Occipital lobe (tissue), 1 donor: ENCODE measurements at regions not wholly inside any gene's neighbourhood (a gene's known extent, or its start where the extent isn't known, plus 50 kb on each side); places are given as distances from the start of the nearest gene placed in this dataset.
"Not testable (repeated sequence)": the region's sequence is repeated elsewhere in the genome, so short reads cannot be mapped to it uniquely, and the experiment has no call there.

Experiments
- DNase-seq: peaks from one replicate; lab custom pipeline; 2025; lab: John Stamatoyannopoulos, UW

GRCh38 chr9:711761-712553 lies 129.5 kb upstream of the DMRT1 start:
- no peak for DNase-seq

GRCh38 chr9:712643-713042 lies 128.9 kb upstream of the DMRT1 start:
- DNase-seq: no peak

- DNase-seq: no peak
These were observed 128.4 kb upstream of the DMRT1 start for GRCh38 chr9:713091-713490.

DNA sequence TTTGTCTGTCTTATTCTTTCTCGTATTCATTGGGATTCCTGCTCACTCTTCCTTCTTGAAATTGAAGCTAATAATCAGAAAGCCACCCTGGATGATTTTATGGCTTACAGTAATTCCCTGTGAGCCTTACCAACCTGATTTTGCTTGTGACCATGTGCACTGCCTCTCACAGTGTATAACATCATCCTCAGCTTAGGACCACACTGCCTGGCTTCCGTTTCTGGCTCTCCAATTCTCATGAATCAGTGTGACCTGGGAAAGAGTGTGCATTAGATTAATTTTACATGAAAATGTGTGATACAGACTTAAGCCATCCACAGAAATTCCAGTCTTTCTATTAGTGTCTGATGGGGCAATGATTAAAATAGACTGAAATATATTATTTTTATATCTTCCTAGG lies 126.8 kb upstream of the DMRT1 start:
- DNase-seq: no peak

DNA sequence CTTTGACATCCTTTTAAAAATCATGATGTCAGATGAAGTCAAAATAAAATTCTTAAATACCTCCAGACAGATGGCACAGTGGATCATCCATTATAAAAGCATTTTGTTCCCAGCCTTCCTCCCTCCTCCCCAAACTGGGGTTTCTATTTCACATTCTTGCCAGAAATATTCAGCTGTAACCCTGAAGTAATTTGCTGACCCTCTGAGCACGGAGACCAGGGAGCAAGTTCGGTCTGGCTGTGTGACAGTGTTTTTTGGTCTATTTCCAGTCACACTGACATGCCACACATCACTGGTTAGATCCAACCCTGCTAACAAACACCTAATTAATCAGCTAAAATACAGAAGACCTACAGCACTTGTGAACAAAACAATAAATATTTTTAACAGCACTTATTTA lies 126.2 kb upstream of the DMRT1 start:
- no peak for DNase-seq

GRCh38 chr9:715743-716400 lies 125.6 kb upstream of the DMRT1 start:
- no peak for DNase-seq

DNA sequence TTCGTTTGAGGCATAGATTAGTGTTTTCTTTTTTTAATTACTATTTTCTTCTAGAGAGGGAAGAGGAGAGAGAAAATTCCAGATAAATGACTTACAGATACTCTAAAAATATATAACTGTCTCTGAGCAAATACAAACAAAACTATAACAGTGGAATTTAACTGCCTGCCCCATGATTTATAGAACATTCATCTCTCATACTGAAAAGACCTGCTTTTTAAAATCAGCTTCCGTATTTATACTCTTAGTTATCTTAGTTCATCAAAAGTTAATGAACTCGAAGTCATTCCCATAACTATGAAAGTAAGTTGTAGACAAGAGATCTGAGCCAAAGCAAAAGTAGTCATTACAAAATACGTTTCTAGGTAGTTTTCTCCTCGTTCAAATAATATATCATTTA lies 123.8 kb upstream of the DMRT1 start:
- no peak for DNase-seq

DNA sequence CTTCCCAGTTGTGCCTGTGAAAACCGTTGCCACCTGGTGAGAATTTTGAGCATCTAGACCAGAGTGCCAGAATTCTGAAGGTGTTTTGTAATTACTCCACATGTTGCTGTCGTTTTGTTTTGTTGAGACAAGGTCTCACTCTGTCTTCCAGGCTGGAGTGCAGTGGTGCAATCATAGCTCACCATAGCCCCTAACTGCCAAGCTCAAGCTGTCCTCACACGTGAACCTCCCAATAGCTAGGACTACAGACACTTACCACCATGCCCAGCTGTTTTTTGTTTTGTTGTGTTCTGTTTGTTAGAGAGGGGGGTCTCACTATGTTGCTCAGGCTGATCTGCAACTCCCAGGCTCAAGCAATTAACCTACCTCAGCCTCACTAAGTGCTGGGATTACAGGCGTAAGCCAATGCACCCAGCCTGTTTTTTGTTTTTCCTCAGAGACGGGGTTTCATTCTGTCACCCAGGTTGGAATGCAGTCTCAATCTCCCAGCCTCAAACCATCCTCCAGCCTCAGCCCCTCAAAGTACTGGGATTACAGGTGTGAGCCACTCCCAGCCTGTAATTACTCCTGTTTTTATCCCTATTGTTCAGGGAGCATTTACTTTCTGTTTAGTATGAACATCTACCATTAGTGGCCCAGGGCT lies 121.1 kb upstream of the DMRT1 start:
- no peak for DNase-seq

DNA sequence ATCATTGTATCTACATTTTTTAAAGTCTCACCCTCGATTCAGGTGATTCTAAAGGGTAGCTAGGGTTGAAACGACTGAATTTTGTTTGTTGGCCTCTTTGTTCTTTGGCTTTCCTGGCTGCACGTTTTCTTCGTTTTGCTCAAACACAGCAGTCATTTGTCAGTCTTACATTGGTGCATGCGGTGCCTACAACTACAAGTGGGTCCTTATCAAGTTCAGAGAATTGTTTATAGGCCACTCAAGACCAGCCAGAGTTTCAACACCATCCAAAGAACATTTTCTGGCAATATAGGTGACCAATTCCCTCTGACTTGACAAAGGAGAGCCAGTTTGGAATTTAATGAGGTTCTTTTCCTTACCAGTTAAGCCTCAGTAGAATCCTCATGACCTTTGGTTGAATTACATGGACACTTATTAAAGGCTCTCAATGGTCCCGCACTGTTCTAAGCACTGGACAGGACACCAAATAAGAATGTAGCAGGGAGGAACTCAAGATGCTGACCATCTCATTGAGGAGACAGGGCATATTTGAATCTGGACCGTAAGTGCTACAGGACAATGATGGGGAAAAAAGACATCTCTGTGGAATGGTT lies 119.0 kb upstream of the DMRT1 start:
- DNase-seq: no peak

GRCh38 chr9:724461-724860 lies 117.0 kb upstream of the DMRT1 start:
- not testable (repeated sequence) for DNase-seq

GRCh38 chr9:726005-726404 lies 115.5 kb upstream of the DMRT1 start:
- DNase-seq: no peak

DNA sequence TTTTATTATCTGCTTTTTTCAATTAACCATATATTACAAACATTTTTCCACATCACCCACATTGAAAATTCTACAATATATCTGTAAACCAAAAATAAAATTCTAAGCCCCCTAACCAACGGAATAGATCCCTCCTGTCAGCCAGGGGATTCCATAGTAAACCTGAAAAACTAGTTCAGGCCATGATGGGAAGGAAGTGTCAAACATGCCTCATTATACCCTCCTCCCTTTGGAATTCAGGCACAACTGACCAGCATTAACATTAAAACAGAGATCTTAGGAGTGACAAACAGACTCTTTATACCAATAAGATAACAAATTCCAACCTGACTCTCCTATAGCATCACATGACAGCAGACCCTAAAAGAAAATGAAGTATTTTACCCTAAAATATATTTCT lies 113.7 kb upstream of the DMRT1 start:
- DNase-seq: no peak

- no peak for DNase-seq
These were observed 113.0 kb upstream of the DMRT1 start for GRCh38 chr9:728535-728934.

- DNase-seq: no peak
These were observed 110.0 kb upstream of the DMRT1 start for GRCh38 chr9:731474-731873.

DNA sequence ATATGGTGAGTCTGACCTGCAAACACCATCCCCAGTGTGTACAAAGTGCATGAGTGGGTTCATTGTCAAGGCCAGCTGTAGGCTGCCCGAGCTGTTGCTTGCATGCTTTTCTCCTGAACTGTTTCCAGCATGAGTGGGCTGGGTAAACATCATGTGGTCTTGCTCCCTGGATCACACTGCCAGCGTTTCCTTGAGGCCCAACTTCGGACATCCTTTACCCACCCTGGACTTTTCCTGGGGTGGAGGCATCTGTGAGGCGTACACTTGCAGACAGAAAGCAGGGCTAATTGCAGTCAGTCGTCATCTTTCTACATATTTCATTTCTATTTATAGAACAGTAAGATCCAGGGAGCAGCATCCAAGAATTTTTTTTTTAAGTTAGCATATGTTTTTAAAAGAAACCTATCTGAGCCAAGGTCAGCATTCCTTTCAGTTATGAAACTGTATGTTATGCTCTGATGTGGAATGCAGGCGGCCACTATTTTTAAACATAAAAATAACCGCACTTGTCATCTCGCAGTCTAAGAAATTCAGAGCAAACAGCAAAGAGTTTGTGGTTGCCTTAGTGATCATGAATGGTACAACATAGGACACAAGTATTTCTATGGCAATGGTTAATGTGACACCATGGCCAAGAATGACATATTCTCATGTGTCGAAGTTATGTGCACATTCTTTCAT lies 106.5 kb upstream of the DMRT1 start:
- DNase-seq: peak; percentile 50

GRCh38 chr9:737400-738120 lies 103.9 kb upstream of the DMRT1 start:
- DNase-seq: no peak

DNA sequence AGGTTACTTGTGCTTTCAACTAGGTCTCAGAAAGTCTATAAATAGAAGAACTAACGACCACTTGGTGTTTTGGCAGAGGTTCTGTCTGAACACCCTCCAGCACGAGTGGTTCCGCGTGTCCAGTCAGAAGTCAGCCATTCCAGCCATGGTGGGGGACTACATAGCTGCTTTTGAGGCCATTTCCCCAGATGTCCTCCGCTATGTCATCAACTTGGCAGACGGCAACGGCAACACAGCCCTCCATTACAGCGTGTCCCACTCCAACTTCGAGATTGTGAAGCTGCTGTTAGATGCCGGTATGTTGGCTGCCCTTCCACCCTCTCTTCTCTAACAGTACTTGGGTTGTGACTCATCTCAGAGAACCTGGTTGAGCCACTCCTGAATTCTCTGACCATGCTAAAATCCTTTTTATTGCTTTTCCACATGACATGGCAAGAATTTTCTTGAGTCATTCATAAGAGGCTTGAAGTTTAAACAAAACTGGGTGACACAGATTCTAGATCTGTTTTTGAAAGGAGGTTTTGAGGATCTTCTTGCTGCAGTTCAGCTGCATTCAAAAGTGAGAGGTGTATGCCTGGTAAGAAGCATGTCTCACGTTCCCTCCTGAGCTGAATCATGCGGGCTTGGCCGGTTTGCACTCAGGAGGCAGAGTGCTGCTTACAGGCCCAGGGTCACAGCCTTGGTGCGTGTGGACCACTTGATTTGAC lies 103.1 kb upstream of the DMRT1 start:
- peak; percentile 39 for DNase-seq

- no peak for DNase-seq
These were observed 102.1 kb upstream of the DMRT1 start for GRCh38 chr9:739362-739761.

DNA sequence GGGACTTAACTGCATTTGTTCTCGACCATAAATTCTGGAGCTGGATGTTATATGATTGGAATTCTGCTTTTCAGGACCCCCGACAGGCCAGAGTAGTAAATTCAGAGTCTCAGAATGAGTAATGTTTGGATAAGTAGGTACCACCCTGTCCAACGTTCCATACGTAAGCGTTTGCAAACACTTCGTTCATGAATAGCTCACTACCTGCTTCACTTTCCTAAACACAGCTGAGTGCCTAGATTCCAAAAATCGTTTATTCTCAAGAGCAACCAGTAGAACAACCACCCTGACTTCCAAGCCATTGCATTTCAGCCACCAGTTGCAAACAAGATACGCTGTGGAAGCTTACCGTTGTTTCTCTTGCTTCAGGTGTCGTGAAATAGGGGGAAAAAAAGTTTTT lies 101.3 kb upstream of the DMRT1 start:
- no peak for DNase-seq

- no peak for DNase-seq
These were observed 99.4 kb upstream of the DMRT1 start for GRCh38 chr9:742104-742503.
